HG02642 (cell line): ENCODE measurements at regions not wholly inside any gene's neighbourhood (a gene's known extent, or its start where the extent isn't known, plus 50 kb on each side); places are given as distances from the start of the nearest gene placed in this dataset.
A peak's percentile ranks its signal among the peaks of the same experiment; 100 is the strongest.

Experiments used
- ATAC-seq: cut with Tn5 transposase; IDR thresholded peaks from one replicate; pipeline ENCODE4 v1.9.1; 2021; ENCODE audit warnings: mild to moderate bottlenecking; ENCODE audit not compliant: unreplicated experiment, poor library complexity

DNA sequence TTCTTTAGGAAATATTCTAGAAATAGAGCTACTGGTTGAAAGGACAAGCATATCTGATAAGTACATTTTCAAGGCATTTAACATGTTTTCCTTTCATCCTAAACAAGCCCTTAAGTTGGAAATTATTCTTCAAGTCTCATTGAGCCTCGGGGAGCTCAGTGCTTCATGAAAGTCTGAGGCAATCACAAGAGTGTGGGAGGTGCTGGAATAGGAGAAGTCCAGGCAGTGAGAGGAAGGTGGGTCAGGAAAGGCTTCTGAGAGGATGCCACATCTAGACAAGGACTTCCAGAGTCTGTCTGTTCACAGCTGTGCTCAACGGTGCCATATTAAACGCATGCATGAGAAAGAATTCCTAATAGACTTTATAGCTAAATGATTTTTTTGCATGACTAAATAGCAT, 69.8 kb downstream of the CD83 start:
- ATAC-seq = no peak

GRCh38 chr6:14189074-14189473, 71.5 kb downstream of the CD83 start:
- ATAC-seq = no peak

DNA sequence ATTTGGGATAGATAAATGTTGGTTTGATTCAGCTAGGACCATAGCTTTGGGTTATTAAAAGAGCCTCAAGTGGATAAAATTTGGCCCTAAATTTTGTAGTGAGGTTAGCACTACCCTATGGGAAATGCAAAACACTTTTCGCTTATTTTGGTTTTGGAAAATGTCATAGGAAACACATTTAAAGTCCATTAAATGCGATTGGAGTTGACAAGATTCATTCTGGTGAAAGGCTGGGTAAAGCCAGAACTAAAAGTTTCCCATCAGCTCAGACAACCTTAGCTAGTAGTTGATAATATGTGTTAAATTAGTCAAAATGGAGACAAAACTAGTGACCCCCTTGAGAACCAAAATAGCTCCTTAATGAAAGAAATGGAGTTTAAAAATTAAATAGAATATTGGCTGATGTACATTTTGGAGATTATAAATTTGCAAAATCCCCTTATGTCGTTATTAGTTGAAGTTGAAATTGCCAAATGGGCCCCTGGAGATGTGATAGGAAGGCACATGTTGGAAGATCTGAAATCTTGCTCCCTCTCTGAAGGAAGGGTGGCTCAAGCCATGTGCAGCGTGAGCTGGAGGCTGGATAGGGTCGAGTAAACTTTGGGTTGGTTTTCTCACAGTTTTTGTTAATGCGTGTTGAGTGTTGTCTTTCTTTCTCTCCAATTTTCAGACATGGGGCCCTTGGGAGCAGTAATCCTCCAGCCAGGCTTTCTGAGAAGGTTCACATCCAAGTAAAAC, 72.8 kb downstream of the CD83 start:
- ATAC-seq = no peak

DNA sequence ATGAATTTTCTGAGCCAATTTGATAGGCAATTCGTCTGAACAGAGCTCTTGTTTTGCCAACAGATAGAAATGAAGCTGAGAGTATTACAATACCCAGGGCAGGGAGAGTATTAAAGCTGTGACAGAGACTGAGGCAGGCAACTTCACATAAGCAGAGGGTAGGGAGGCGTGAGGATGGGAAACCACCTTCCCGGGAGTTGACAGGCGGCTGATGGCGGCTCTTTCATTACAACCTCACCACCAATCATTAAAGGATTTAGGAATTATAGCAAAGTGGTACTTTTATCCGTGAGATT, 73.3 kb downstream of the CD83 start:
- no peak for ATAC-seq

DNA sequence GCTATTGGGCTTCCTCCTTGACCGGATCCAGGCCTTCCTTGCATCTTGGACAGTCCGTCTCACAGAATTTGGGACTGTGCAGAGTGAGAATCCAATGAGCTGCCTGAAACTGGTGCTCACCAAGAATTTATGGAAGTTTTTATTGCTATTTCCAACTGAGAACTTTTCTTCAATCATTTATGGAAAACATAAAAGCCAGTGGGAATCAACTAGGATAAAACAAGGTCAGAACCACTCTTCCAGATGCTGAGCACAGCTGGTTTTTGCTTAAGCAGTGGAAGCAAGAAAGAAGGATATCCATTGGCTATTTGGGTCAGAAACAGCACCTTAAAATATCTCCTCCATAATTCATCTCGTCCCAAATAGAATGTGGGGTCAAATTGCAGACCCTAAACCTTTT, 74.2 kb downstream of the CD83 start:
- ATAC-seq = no peak

- no peak for ATAC-seq
Measured at GRCh38 chr6:14192216-14192788, 74.7 kb downstream of the CD83 start.

GRCh38 chr6:14193524-14193923, 76.0 kb downstream of the CD83 start:
- no peak for ATAC-seq

- ATAC-seq = no peak
Measured at GRCh38 chr6:14194483-14194882, 76.9 kb downstream of the CD83 start.

- ATAC-seq = no peak
Measured at GRCh38 chr6:14194976-14195375, 77.4 kb downstream of the CD83 start.

- ATAC-seq = no peak
Measured at GRCh38 chr6:14196026-14196425, 78.5 kb downstream of the CD83 start.

DNA sequence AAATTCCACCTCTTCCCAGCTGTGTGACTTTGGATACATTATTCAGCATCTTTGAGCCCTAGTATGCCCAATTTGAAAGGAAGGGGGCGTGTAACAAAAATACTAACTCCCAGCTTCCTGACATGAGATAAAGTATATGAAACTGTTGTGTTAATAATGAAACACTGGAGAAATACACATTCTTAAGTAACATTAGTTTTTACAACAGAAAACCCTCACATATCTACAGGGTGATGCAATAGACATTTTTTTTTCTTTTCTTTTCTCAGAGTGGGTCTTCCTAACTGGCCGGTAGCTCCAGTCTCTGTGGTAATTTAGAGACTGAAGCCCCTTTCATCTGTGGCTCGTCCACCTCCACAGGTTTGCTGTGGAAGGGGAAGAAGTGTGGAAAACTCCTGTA, 79.5 kb downstream of the CD83 start:
- no peak for ATAC-seq

- ATAC-seq = no peak
Measured at GRCh38 chr6:14200047-14200446, 82.5 kb downstream of the CD83 start.

GRCh38 chr6:14202947-14203346, 85.4 kb downstream of the CD83 start:
- ATAC-seq = no peak

DNA sequence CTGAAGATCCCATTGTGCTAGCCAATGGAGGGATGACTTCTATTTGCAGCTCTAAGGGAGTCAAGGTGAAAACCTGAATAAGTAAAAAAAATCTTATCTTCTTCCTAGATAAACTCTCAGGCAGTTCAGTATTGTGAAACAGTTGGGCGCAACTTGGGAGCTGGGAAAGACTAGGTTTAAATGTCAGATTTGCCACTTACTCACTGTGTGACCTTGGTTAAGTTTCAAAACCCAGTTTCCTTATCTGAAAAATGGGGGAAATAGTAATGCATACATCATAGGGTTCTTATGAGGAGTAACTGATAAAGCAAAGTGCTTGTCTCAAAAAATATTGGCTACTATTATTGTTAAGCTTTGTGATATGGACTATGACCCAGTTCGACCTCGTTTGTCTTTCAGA, 88.8 kb downstream of the CD83 start:
- ATAC-seq = no peak

DNA sequence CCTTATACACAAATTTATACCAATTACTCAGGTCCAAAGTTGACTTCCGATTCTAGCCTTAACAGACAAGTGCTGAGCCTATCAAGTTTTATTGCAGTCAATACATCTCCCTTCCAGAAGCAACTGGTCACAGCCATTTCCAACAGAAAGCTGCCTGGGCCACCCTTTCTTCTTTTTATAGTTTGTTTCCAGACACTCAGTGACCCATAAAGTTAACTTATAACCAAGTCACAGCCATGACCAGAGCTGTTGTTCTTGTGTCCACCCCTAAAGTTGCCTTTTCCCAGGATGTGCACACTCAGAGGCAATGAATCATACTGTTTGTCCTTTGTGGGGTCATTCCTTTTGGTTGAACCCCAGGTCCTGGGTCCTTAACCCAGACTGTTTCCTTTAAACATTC, 89.9 kb downstream of the CD83 start:
- no peak for ATAC-seq

- no peak for ATAC-seq
Measured at GRCh38 chr6:14209000-14209399, 91.4 kb downstream of the CD83 start.

GRCh38 chr6:14210077-14210476, 92.5 kb downstream of the CD83 start:
- no peak for ATAC-seq

GRCh38 chr6:14210663-14211561, 93.3 kb downstream of the CD83 start:
- peak; percentile 93 for ATAC-seq

GRCh38 chr6:14211562-14211942, 94.0 kb downstream of the CD83 start:
- ATAC-seq = no peak

- no peak for ATAC-seq
Measured at GRCh38 chr6:14212020-14212419, 94.4 kb downstream of the CD83 start.

- no peak for ATAC-seq
Measured at GRCh38 chr6:14212632-14213031, 95.1 kb downstream of the CD83 start.
